KMS-11 (cell line): ENCODE measurements at regions not wholly inside any gene's neighbourhood (a gene's known extent, or its start where the extent isn't known, plus 50 kb on each side); places are given as distances from the start of the nearest gene placed in this dataset.

Source experiments
- H2AFZ ChIP-seq: fragments of 200-600 bp; sonication (generic); 2 replicates; pipeline ENCODE4 v1.6.1; 2016; ENCODE audit warnings: antibody characterized with exemption, mixed run types, low read depth
- H3K27ac ChIP-seq: fragments of 200-600 bp; sonication (generic); 2 replicates; pipeline ENCODE4 v1.6.1; 2016; ENCODE audit warnings: mild to moderate bottlenecking, mixed run types
- H3K27me3 ChIP-seq: fragments of 200-600 bp; sonication (generic); 2 replicates; pipeline ENCODE4 v1.6.1; 2017; ENCODE audit warnings: mild to moderate bottlenecking, low read depth, mixed run types, moderate library complexity; ENCODE audit not compliant: insufficient read depth
- H3K36me3 ChIP-seq: fragments of 200-600 bp; sonication (generic); 2 replicates; pipeline ENCODE4 v1.6.1; 2017; ENCODE audit warnings: mild to moderate bottlenecking, mixed run types; ENCODE audit not compliant: insufficient read depth
- H3K4me1 ChIP-seq: fragments of 200-600 bp; sonication (generic); 2 replicates; pipeline ENCODE4 v1.6.1; 2016; ENCODE audit warnings: mild to moderate bottlenecking, low read depth, mixed run types; ENCODE audit not compliant: poor library complexity, severe bottlenecking
- H3K4me2 ChIP-seq: fragments of 200-600 bp; sonication (generic); 2 replicates; pipeline ENCODE4 v1.7.0; 2016; ENCODE audit warnings: mild to moderate bottlenecking, mixed run types
- H3K4me3 ChIP-seq: fragments of 200-600 bp; sonication (generic); IDR thresholded peaks from 2 replicates; pipeline ENCODE4 v1.6.1; 2017; ENCODE audit warnings: low read depth, low read length, mixed read lengths; ENCODE audit not compliant: insufficient read depth
- H3K79me2 ChIP-seq: fragments of 200-600 bp; sonication (generic); 2 replicates; pipeline ENCODE4 v1.6.1; 2016; ENCODE audit warnings: low read depth, mixed run types; ENCODE audit not compliant: insufficient read depth
- H3K9ac ChIP-seq: fragments of 200-600 bp; sonication (generic); 2 replicates; pipeline ENCODE4 v1.6.1; 2016; ENCODE audit warnings: mild to moderate bottlenecking, mixed run types
- H4K20me1 ChIP-seq: fragments of 200-600 bp; sonication (generic); 2 replicates; pipeline ENCODE4 v1.6.1; 2016; ENCODE audit warnings: mild to moderate bottlenecking, mixed run types; ENCODE audit not compliant: insufficient read depth
- CTCF ChIP-seq: fragments of 200-600 bp; sonication (generic); conservative IDR thresholded peaks from 2 replicates; pipeline ENCODE4 v1.6.1; 2017; ENCODE audit warnings: low read depth, mild to moderate bottlenecking, antibody characterized with exemption, low read length, moderate library complexity, mixed read lengths

GRCh38 chr17:33765871-33766270, 472.8 kb upstream of the ASIC2 start:
- Histone ChIP-seq H3K27ac (no peak overlapping the region), H4K20me1 (no peaks in the 10 kb centered on the region), H3K4me3 (no peak overlapping the region), H3K36me3 (no peaks in the 10 kb centered on the region), H3K9ac (no peak overlapping the region), H2AFZ (no peak overlapping the region), H3K27me3 (no peaks in the 10 kb centered on the region), H3K4me2 (no peak overlapping the region), H3K79me2 (no peaks in the 10 kb centered on the region), H3K4me1 (peaks cover 8% of the 10 kb centered on the region)
- TF ChIP-seq CTCF, result no peak

GRCh38 chr17:33766721-33767120, 473.6 kb upstream of the ASIC2 start:
- H3K27me3 ChIP-seq, result no peaks in the 10 kb centered on the region
- H3K4me3 ChIP-seq, result no peak overlapping the region
- no peak overlapping the region for H2AFZ ChIP-seq
- no peak for TF ChIP-seq CTCF
- H3K36me3 ChIP-seq, result no peaks in the 10 kb centered on the region
- no peaks in the 10 kb centered on the region for H3K79me2 ChIP-seq
- H3K4me1 ChIP-seq, result peaks cover 8% of the 10 kb centered on the region
- no peak overlapping the region for H3K27ac ChIP-seq
- no peak overlapping the region for H3K9ac ChIP-seq
- no peaks in the 10 kb centered on the region for H4K20me1 ChIP-seq
- H3K4me2 ChIP-seq, result no peak overlapping the region

GRCh38 chr17:33769066-33769465, 476.0 kb upstream of the ASIC2 start:
- Histone ChIP-seq H3K79me2 (no peaks in the 10 kb centered on the region), H3K4me2 (no peak overlapping the region), H4K20me1 (no peaks in the 10 kb centered on the region), H3K27ac (no peak overlapping the region), H3K4me1 (peaks cover 8% of the 10 kb centered on the region), H3K27me3 (no peaks in the 10 kb centered on the region), H3K36me3 (no peaks in the 10 kb centered on the region), H2AFZ (no peak overlapping the region), H3K4me3 (no peak overlapping the region), H3K9ac (no peak overlapping the region)
- no peak for TF ChIP-seq CTCF

- Histone ChIP-seq H3K36me3 (no peaks in the 10 kb centered on the region), H3K79me2 (no peaks in the 10 kb centered on the region), H4K20me1 (no peaks in the 10 kb centered on the region), H3K27ac (no peak overlapping the region), H2AFZ (no peak overlapping the region), H3K4me2 (no peak overlapping the region), H3K4me1 (no peaks in the 10 kb centered on the region), H3K9ac (no peak overlapping the region), H3K27me3 (no peaks in the 10 kb centered on the region), H3K4me3 (no peak overlapping the region)
- no peak for TF ChIP-seq CTCF
These were observed 478.8 kb upstream of the CCL2 start for GRCh38 chr17:33776304-33776703.

- no peak for TF ChIP-seq CTCF
- Histone ChIP-seq H3K27ac (no peak overlapping the region), H3K9ac (no peak overlapping the region), H3K4me1 (no peaks in the 10 kb centered on the region), H4K20me1 (no peaks in the 10 kb centered on the region), H3K4me2 (no peak overlapping the region), H3K4me3 (no peak overlapping the region), H3K79me2 (no peaks in the 10 kb centered on the region), H2AFZ (no peak overlapping the region), H3K36me3 (no peaks in the 10 kb centered on the region), H3K27me3 (no peaks in the 10 kb centered on the region)
These were observed 478.2 kb upstream of the CCL2 start for GRCh38 chr17:33776903-33777302.
